HG03571 (cell line): ENCODE measurements at regions not wholly inside any gene's neighbourhood (a gene's known extent, or its start where the extent isn't known, plus 50 kb on each side); places are given as distances from the start of the nearest gene placed in this dataset.

Source experiments
- ATAC-seq: cut with Tn5 transposase; IDR thresholded peaks from one replicate; pipeline ENCODE4 v1.9.1; 2021; ENCODE audit not compliant: unreplicated experiment

DNA sequence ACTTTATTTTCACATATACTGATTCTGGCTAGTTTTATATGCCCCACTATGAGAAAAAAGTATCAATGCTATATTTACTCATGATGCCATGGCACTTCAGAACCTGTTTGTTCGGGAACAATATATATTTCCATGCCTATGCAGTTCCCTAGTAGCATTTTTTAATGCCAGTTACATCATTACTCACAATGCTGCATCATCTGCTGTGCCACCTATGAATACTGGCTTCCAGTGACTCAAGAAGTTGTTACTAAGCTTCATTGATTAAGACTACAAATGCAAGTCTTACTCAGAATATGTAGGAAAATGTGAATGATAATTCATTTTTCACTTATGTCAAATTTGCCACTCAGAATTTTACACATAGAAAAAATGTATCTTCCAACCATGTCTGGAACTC is 97.9 kb downstream of the MAFB start:
- ATAC-seq = no peak

DNA sequence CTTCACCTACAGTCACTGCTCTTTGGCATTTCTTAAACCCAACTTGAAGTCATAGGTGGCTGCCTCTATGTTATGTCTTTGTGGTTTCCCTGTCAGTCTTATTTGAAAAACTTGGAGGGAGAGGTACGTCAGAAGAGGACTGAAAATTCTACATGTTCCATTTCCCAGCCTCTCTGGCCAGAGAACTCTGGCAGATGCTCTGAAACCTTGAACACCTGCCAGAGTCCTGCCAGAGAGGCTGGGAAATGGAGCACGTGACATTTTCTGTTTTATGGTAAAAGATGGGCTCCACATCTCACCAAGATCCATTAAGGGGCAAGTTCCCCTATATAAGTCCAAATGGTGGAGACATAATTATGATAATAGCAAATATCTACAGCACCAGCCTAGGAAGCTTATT is 99.5 kb downstream of the MAFB start:
- ATAC-seq = no peak

DNA sequence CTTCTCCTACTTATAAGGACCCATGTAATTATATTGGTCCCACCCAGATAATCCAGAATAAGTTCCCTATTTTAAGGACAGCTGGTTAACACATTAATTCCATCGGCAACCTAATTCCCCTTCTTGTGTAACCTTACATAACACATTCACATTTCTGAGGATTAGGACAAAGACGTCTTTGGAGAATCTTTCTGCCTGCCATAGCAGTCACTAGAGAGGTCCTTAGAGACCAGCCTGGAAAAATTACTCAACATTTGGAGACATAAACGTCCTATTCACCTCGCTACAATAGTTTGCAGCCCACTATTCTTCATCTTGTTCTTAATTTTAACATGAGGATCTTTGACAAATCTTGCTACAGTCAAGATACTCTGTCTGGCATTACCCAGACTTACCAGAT is 100.1 kb downstream of the MAFB start:
- ATAC-seq = no peak

DNA sequence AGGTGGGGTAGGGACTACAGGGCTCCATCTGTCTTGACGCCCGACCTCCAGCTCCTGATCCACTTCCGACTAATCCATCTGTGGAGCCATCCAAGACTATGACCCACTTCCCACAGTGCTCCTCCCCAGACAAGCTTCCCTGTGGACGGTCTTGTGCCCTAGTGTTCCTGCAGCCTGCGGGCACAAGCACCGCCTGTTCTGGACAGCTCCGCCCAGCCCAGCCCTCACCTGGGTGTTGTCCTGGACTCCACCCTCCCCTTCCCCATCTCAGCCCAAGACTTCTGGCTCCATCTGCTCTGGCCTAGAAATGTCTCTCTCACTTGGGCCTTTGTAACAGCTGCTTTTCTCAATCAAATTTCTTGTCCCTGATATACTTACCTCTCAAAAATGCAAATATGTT is 102.0 kb downstream of the MAFB start:
- ATAC-seq = no peak

DNA sequence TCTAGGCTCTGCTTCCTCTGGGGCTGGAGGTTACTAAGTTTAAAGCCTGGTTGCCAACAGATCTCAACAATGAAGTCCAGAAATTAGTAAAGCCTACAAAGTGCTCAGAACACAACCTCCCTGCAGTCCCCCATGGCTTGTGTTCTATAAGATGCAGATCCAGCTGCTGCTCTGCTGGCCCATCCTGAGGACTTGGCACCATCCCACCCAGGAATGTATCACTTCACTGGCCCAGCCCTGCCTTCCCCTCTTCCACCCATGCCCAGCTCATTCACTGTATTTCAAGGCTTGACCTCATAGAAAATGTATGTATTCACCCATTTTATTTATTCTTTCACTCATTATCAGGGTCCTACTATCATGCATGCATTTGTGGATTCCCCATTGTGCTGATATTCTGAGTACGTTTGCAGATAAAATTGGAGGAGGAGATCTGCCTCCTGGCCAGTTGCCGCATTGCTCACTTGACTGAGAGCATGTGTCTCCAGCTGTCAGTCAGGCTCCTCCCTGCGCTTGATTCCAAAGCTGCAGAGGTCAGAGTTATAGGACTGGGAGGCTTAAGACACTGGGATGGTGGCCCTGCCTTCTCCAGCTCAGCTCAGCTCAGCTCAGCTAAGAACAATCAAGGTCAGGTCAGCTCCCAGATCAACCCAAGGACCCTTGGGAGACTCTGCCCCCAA is 104.8 kb downstream of the MAFB start:
- no peak for ATAC-seq

DNA sequence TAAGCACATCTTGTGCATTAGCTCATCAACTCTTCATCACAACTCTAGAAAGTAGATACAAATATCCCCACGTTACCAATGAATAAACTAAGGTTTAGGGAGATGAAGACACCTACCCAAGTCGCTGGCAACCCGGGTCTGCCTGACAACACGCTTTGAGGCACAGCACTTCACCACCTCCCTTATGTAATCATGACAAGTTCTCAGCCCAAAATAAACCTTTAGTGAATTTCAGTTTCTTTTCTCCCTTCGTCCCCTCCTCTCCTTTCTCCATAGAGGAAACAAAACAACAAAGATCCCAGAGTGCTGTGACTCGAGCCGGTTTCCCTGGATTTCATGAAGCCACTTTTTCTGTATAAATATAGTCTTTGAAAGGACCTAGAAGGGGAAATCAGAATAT is 105.4 kb downstream of the MAFB start:
- no peak for ATAC-seq

DNA sequence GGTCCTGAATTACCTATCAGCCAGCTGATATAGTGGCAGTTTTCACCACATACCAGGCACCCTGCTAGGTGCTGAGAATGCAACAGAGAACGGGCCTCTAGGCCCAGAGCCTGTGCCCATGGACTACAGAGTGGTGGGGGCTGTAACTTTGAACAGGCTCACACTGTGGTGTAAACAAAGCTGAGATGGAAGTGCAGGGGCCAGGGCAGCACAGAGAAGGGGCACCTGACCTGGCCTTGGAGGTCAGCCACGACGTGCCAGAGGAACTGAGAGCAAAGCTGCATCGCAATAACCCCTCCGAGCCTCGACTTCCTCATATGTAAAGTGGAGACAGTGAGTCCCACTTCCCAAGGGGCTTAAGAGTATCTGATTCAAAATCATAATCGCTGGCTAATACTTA is 105.8 kb downstream of the MAFB start:
- no peak for ATAC-seq

DNA sequence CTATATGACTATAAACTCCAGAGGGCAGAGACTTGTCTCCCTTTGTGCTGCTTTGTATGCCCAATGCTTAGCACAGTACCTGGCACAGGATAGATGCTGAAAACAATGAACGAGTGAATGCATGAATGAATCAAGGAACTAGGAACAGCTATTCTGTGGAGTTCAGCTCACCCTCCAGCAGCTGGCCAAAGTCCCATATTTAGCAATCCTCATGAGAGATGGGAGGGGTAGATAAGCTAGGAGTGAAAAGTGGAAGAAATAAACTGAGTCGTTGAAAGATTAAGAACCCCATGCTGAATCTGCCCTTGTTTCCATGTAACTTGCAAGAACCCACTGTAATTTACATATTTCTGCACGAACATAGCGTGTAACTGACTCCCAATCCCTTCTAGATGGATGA is 106.5 kb downstream of the MAFB start:
- no peak for ATAC-seq

DNA sequence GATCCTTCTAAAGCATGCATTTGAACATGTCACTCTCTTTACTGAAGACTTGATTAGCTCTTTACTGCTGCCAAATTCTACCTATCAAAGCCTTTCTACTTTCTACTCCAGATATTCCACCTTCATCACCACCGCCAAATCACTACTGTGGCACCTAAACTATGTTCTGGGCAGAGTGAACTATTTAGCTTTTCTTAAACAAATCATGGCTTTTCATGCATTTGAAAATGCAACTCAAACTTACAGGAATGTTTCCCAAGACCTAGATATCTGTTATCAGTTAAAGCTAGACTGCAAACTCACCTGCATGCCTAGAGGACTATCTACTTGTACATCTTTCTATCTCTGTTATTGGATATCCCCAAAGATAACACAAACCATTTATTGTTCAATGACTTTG is 109.3 kb downstream of the MAFB start:
- ATAC-seq = no peak

DNA sequence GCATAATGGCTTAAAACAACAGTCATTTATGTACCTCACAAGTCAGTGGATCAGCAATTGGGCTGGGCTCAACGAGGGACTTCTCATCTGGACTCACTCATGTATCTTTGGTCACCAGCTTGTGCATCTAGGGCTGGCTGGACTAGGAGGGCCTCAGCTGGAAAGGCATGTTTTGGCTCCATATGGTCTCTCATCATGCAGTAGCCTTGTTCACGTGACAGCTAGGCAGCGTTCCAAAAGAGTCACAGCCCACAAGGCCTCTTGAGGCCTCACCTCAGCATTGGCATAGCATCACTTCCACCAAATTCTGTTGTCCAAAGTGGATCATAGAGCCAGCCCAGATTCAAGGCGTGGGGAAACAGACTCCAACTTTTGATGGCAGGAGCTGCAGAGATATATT is 110.1 kb downstream of the MAFB start:
- no peak for ATAC-seq

DNA sequence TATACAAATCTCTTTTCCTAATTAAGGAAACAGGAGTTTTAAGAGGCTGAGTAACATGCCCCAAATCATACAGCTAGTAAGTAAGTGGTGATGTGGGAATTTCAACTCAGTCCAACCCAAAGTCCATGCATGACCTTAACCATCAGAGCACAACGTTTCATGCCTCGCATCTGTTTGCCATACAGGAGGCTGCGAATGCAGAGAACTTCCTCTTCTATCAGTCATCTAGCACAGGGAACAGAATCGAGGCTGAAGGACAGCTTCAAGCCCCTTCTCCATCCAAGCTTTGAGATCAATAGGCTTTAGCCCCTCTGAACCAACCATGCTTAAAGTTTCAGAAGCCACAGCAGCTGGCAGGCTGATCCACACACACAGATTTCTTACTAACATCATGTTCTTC is 113.2 kb downstream of the MAFB start:
- no peak for ATAC-seq

DNA sequence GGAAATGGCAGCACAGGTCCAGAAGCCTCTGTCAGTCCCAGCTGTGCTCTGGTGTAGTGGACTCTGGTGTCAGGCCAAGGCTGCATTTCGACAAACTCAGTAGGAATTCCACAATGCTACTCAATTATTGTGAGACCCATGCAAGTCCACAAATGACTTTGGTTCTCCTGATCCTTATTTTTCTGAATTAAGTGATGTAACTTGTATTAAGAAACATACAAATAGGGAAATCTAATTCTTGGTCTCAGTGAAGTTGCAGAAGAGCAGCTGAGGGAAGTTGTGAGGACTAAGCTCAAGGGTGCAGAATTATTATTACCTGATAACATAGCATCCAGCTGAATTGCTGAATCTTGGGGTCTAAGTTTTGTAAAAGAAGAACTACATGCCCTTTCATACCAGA is 116.8 kb downstream of the MAFB start:
- no peak for ATAC-seq

DNA sequence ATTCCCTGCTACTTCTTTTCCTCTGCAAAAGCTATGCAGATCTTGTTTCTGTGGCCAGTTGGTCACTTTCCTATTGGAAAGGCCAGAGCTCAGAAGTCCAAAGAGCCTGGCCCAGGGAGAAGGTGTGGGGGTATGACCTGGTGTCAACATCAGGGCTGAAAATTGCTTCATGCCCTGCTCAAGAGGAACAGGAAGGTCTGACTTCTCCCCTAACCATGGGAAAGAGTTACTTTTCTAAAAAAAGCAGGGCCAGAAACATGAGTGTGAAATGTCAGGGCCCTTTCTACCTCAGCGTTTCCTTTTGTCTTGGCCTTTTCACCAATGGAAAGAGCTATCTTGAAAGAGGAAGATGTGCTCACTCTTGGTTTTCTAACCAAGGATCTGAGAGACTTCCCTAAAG is 117.4 kb downstream of the MAFB start:
- no peak for ATAC-seq

DNA sequence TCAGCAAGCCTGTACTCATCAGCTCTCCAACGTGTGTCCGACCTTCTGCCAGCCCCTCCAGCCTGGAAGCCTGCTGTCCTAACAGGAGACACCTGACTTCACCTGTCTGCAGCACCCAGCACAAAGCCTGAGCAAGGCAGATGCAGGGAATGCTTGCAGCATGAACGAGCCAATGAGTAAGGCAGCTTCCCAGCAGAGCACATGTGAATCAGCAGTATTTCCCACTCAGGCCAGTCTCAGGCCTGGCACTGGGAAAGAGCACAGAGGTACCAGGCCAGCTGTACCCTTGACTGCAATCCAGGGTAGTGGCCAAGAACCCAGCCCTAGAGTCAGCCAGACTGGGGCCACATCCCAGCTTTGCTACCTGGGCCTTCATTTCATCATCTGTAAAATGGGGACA is 120.8 kb downstream of the MAFB start:
- no peak for ATAC-seq

DNA sequence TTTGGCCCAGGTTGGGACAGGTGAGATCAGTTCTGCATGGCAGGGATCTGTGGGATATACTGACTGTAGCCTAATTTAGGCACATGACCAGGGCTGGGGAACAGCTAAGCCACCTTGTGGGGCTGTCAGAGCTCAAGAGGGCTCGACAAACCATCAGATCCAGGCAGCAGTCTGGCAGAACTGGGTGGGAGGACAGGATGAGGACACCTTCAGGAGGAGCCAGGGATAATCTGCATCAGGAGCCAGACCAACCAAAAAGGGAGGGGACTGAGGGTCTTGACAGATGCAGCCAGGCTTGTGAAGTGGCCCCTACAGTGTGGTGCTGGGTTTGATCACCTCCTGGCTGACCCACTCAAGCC is 123.4 kb downstream of the MAFB start:
- ATAC-seq = no peak

DNA sequence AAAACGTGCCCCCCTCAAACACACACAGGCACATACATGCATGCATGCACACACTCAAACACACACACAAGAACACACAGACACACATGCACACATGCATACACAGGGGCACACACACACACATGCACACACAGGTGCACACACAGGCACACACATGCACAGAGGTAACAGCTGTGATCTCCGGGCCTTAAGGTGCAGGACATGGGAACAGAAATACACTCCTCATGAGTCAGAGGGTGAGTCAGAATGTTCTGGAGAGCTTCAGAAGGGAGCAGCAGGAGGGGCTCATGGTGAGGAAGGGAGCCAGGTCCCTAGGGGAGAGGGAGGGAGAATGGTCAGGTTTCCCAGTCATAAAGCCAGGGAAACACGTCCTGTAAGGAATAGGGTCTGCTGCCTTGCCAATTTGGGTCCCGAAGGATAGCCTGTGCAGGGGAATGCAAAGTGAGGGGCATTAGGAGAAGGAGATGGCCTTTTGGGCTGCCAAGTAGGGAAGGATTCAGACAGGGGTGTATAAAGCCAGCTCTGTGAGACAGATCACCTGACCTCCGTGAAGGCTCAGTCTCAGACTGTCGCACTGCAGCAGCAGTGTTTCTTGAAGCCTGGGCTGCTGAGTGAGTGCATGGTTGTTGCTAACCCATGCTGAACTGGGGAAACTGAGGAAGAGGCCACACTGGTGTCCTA is 123.9 kb downstream of the MAFB start:
- no peak for ATAC-seq

DNA sequence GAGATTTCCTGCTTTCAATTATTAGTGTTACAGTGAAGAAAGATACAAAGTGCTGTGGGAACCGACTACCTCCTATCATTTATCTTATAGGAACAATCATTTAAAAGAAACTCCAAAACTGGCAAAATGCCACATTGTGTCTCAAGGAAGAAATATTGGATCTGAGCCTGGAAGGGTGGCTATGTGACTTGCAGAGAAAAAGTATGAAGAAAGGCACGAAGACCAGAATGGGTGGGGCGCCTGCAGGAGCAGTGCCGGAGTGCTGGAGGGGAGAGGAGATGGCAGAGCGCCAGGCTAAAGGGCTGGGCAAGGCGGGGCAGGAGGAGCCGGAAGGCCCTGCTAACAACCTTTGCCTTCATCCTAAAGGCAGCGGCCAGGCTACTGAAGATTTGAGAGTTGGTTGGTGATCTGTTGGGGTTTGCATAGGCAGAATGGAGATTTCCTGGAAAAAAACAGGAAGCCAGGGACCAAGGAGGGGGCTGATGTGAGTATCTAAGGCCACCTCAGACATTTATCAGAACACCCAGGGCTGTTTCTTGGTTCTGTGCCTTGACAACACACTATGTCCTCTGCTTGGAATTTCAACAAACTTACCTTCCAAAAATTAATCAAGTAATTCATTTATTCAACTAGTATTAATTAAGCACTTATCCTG is 125.6 kb downstream of the MAFB start:
- no peak for ATAC-seq

DNA sequence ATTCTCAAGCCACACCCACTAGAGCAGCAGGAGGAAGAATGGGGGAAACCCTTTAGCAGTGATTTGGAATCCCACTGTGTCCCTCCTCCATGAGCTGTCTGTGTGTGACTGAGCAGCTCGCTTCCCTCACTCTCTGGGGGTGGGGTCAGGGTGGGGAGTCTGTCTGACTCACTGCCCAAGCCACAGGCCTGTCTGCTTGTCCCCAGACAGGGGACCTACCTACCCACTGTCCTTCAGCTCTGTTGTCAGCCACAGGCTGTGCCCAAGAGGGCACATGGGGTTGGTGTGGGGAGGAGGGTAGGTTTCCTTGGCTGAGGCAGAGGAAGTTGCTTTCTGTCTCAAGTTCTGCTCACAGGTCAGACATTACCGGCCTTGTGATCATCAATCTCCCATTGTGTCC is 127.0 kb downstream of the MAFB start:
- ATAC-seq = no peak

DNA sequence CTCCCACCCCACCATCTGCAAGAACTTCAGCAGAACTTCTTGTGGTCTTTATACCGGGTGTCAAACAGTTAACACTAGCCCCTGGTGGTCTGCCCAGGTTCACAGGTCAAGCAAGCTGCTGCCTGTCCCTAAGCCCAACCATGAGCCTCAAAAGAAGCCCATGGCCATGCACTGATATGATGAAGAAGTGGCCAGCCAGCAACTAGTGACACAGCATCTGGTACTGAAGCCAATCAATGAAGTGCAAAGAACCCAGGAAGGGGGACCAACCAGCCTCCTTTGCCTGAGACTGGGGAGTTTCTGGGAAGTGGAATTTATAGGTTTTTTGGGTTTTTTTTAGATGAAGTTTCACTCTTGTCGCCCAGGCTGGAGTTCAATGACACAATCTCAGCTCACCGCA is 127.8 kb downstream of the MAFB start:
- ATAC-seq = no peak

DNA sequence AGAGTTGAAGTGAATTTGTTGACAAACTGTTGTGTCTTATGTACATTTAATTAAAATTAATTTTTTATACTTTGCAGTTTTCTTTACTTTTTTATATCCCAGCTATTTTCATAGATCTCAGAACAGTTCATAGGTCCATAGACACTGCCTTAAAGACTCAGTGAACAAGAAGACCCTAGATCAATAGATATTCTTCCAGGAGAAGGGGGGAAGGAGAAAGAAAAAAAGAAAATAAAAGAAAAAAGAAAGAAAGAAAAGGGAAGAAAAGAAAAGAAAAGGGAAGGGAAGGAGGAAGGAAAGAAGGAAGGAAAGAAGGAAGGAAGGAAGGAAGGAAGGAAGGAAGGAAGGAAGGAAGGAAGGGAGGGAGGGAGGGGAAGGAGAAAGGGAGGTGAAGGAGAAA is 130.8 kb downstream of the MAFB start:
- no peak for ATAC-seq

DNA sequence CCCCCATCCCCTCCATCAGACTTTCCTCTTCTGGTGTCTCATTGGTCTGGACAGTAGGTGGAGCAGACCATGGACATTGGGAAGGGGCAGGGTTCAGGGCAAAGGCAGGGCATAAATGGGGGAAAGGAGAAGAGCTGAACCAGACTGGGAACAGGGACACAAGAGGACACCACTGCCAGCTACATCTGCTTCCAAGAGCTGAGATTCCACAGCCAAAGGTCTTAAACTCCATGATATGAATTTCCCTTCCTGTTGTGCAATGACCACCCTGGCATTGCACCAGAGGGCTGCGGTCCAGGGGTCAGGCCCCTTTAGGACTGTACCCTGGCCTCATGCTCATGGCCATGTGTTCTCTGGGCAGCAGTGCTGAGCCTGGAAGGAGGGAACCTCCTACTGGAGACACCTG is 137.9 kb downstream of the MAFB start:
- ATAC-seq = no peak

DNA sequence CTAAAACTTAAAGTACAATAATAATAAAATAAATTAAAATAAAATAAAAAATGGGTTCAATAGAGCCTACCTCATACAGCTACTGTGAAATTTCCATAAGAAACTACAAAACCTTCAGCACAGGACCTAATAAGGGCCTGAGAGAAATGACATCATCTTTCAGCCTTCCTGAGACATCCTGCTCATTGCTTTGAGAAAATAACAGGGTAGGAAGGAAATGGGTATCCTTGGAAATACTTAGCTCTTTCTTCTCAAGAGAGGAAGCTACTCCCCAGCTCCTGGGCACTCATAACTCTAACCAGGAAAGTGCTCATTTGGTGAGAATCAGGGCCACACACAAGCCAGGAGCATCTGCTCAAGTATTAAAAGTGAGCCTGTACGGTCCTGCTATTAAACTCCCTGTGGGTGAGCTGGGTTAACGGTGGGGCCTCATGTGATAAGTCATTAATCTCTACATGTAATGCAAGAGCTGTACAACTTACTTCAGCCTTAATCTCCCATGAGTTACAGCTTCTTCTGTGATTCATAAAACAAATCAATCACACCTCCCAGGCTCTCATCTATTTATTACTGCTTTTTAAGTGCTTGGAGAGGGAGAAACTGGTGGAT is 141.4 kb downstream of the MAFB start:
- ATAC-seq = no peak
